ENCODE measurements at regions not wholly inside any gene's neighbourhood (a gene's known extent, or its start where the extent isn't known, plus 50 kb on each side); places are given as distances from the start of the nearest gene placed in this dataset.
A peak's percentile ranks its signal among the peaks of the same experiment; 100 is the strongest.

GRCh38 chr11:128238521-128239265 is 348.7 kb downstream of the ETS1 start:
- no peaks in the 10 kb centered on the region for H3K36me3 ChIP-seq (ENCODE audit: control insufficient read depth in 2 of 2, insufficient read depth in 2 of 2, low read length in 1 of 2)
- WGBS (ENCODE audit: insufficient coverage, insufficient replicate concordance, low lambda C conversion rate, missing lambda C conversion rate) = 0% methylated on average over 1 of the region's 1 CpG
- POLR2A ChIA-PET = no interaction called here
- no peak for DNase-seq (ENCODE audit: low read depth, low spot score)
- no peaks in the 10 kb centered on the region for H3K9me3 ChIP-seq (replicated peaks; ENCODE audit: control insufficient read depth, insufficient read depth, low read length)
- intact Hi-C loops (cut with micrococcal nuclease; ENCODE audit: unreplicated experiment) = no loop called here
- H3K9ac ChIP-seq (ENCODE audit: control insufficient read depth, insufficient read depth, low read length) = no peak overlapping the region
- 0 out of 4 replicates have a peak, but pooled peaks cover 0 to 2% of the 10 kb centered on the region in 2 experiments for H3K27me3 ChIP-seq (replicated peaks in 1 of 2; ENCODE audit: control insufficient read depth in 2 of 2, insufficient read depth in 2 of 2, low read length in 1 of 2)
- no peak overlapping the region for H2AFZ ChIP-seq (ENCODE audit: control insufficient read depth, low read depth, low read length)
- RAD21 ChIA-PET (ENCODE audit: unreplicated experiment) = interaction anchor here (0.6 kb wide), 1 partner anchor 286 kb away, joined by 3 read pairs; no protein-coding TSS in a partner anchor
- no peaks in the 10 kb centered on the region for H3K4me1 ChIP-seq (ENCODE audit: control insufficient read depth, insufficient read depth, low read length)
- no peak overlapping the region for H3K27ac ChIP-seq (ENCODE audit: control insufficient read depth, insufficient read depth)
- peak; percentile 84 for ATAC-seq
- no TSS peak for BruUV-seq (replicated peaks)
- no peaks in the 10 kb centered on the region for H3K79me2 ChIP-seq (ENCODE audit: control insufficient read depth, insufficient read depth, low read length)
- TF ChIP-seq POLR2A (IDR thresholded peaks at IDR 0.05; ENCODE audit: low read depth, low read length) (no peak), MTA2 (IDR thresholded peaks at IDR 0.05; ENCODE audit: low read depth) (0 out of 2 replicates have a peak, but pooled peaks have one; percentile 14), JUNB (IDR thresholded peaks at IDR 0.05) (peak; percentile 53)
- no peak overlapping the region for H3K4me3 ChIP-seq
- SMC1A ChIA-PET (ENCODE audit: uncharacterized antibody, unreplicated experiment) = no interaction called here
- FAIRE-seq = no peak
- H4K20me1 ChIP-seq (ENCODE audit: control insufficient read depth, insufficient read depth) = no peaks in the 10 kb centered on the region
- no peak overlapping the region for H3K4me2 ChIP-seq (ENCODE audit: control insufficient read depth, insufficient read depth)
- in situ Hi-C loops (cut with MboI) = no loop called here
- CTCF ChIA-PET = interaction anchor here (1.3 to 1.7 kb wide), 2 partner anchors 9 to 392 kb away, joined by 3 to 5 read pairs; no protein-coding TSS in a partner anchor

GRCh38 chr11:128236506-128237498 is 350.6 kb downstream of the ETS1 start:
- no peak for FAIRE-seq
- H3K9me3 ChIP-seq (replicated peaks; ENCODE audit: control insufficient read depth, insufficient read depth, low read length) = no peaks in the 10 kb centered on the region
- peaks cover 0 to 2% of the 10 kb centered on the region in 2 experiments; a peak in 1 of 4 replicates for H3K27me3 ChIP-seq (replicated peaks in 1 of 2; ENCODE audit: control insufficient read depth in 2 of 2, insufficient read depth in 2 of 2, low read length in 1 of 2)
- ChIA-PET CTCF (interaction anchor here (1.7 kb wide), 1 partner anchor 394 kb away, joined by 5 read pairs; no protein-coding TSS in a partner anchor), RAD21 (ENCODE audit: unreplicated experiment) (interaction anchor here (0.8 kb wide), 1 partner anchor 80 kb away, joined by 3 read pairs; no protein-coding TSS in a partner anchor), SMC1A (ENCODE audit: uncharacterized antibody, unreplicated experiment) (interaction anchor here (1.1 kb wide), 1 partner anchor 12 kb away, joined by 3 read pairs; no protein-coding TSS in a partner anchor), POLR2A (no interaction called here)
- H3K27ac ChIP-seq (ENCODE audit: control insufficient read depth, insufficient read depth) = no peak overlapping the region
- BruUV-seq (replicated peaks) = no TSS peak
- H3K9ac ChIP-seq (ENCODE audit: control insufficient read depth, insufficient read depth, low read length) = no peak overlapping the region
- no peaks in the 10 kb centered on the region for H3K79me2 ChIP-seq (ENCODE audit: control insufficient read depth, insufficient read depth, low read length)
- in situ Hi-C loops (cut with MboI) = no loop called here
- no peak for ATAC-seq
- 76% methylated on average over 45 of the region's 49 CpGs for WGBS (ENCODE audit: insufficient coverage, insufficient replicate concordance, low lambda C conversion rate, missing lambda C conversion rate)
- H3K4me3 ChIP-seq = no peak overlapping the region
- no peak overlapping the region for H3K4me2 ChIP-seq (ENCODE audit: control insufficient read depth, insufficient read depth)
- intact Hi-C loops (cut with micrococcal nuclease; ENCODE audit: unreplicated experiment) = no loop called here
- DNase-seq (ENCODE audit: low read depth, low spot score) = no peak
- H3K4me1 ChIP-seq (ENCODE audit: control insufficient read depth, insufficient read depth, low read length) = no peaks in the 10 kb centered on the region
- H3K36me3 ChIP-seq (ENCODE audit: control insufficient read depth in 2 of 2, insufficient read depth in 2 of 2, low read length in 1 of 2) = no peaks in the 10 kb centered on the region
- no peak overlapping the region for H2AFZ ChIP-seq (ENCODE audit: control insufficient read depth, low read depth, low read length)
- no peaks in the 10 kb centered on the region for H4K20me1 ChIP-seq (ENCODE audit: control insufficient read depth, insufficient read depth)
- no peak for TF ChIP-seq ZBTB11 (CRISPR knock-in tag; IDR thresholded peaks at IDR 0.05)
- TF ChIP-seq MTA3 (IDR thresholded peaks at IDR 0.05; ENCODE audit: borderline replicate concordance, low read length) = no peak
- no peak for TF ChIP-seq JUNB (IDR thresholded peaks at IDR 0.05)
- TF ChIP-seq SUPT20H (IDR thresholded peaks at IDR 0.05; ENCODE audit: borderline replicate concordance, control insufficient read depth, low read depth, low read length) = no peak
- TF ChIP-seq NR2C2 (IDR thresholded peaks at IDR 0.05; ENCODE audit: borderline replicate concordance, control insufficient read depth, insufficient read length, low read depth) = no peak
- TF ChIP-seq KLF5 (IDR thresholded peaks at IDR 0.05; ENCODE audit: partially characterized antibody) = no peak
- TF ChIP-seq MEF2B (IDR thresholded peaks at IDR 0.05; ENCODE audit: partially characterized antibody, poor library complexity, severe bottlenecking) = no peak
- TF ChIP-seq CHD1 (IDR thresholded peaks at IDR 0.05; ENCODE audit: low read depth, low read length) = no peak
- TF ChIP-seq CEBPB (IDR thresholded peaks at IDR 0.05; ENCODE audit: borderline replicate concordance in 1 of 2, low read depth in 2 of 2, low read length in 2 of 2) = no peak

All from GM12878 (cell line).